ENCODE measurements at regions not wholly inside any gene's neighbourhood (a gene's known extent, or its start where the extent isn't known, plus 50 kb on each side); places are given as distances from the start of the nearest gene placed in this dataset.
"Not testable (repeated sequence)": the region's sequence is repeated elsewhere in the genome, so short reads cannot be mapped to it uniquely, and the experiment has no call there.

DNA sequence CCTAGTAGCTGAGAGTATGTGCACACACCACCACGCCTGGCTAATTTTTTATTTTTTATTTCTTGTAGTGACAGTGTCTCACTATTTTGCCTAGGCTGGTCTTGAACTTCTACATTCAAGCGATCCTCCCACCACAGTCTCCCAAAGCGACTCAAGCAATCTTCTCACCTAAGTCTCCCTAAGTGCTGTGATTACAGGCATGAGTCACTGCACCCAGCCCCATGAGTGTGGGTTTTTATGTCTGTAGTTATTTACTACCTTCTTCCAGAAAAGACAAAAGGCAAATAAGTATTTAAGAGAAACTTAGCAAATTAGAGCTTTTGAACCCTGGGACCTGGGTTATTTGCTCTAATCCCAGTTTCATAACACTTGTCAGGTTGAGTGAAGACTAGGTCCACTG, 92.3 kb upstream of the HCRTR2 start:
- TF ChIP-seq, protein P1, sequence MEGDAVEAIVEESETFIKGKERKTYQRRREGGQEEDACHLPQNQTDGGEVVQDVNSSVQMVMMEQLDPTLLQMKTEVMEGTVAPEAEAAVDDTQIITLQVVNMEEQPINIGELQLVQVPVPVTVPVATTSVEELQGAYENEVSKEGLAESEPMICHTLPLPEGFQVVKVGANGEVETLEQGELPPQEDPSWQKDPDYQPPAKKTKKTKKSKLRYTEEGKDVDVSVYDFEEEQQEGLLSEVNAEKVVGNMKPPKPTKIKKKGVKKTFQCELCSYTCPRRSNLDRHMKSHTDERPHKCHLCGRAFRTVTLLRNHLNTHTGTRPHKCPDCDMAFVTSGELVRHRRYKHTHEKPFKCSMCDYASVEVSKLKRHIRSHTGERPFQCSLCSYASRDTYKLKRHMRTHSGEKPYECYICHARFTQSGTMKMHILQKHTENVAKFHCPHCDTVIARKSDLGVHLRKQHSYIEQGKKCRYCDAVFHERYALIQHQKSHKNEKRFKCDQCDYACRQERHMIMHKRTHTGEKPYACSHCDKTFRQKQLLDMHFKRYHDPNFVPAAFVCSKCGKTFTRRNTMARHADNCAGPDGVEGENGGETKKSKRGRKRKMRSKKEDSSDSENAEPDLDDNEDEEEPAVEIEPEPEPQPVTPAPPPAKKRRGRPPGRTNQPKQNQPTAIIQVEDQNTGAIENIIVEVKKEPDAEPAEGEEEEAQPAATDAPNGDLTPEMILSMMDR (conservative IDR thresholded peaks at IDR 0.05; ENCODE audit: control insufficient read depth, insufficient read depth, low read depth, low read length) = no peak
- peak; percentile 1 for DNase-seq (ENCODE audit: low read depth)
- H3K4me3 ChIP-seq (ENCODE audit: control insufficient read depth, low read depth, low read length) = no peak overlapping the region

DNA sequence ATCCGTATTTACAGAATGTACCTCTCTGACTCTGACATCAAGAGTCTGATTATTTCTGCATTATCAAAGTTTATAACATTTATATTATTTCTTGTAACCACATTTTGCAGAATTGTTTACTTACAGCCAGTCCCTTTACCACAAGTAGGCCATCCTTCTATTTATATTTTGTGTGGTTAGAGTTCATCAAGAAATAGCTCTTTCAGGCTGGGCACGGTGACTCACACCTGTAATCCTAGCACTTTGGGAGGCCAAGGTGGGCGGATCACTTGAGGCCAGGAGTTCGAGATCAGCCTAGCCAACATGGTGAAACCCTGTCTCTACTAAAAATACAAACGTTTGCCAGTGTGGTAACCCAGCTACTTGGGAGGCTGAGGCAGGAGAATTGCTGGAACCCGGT, 86.3 kb upstream of the HCRTR2 start:
- DNase-seq (ENCODE audit: low read depth) = peak; percentile 0
- H3K4me3 ChIP-seq (ENCODE audit: control insufficient read depth, low read depth, low read length) = not testable (repeated sequence)

DNA sequence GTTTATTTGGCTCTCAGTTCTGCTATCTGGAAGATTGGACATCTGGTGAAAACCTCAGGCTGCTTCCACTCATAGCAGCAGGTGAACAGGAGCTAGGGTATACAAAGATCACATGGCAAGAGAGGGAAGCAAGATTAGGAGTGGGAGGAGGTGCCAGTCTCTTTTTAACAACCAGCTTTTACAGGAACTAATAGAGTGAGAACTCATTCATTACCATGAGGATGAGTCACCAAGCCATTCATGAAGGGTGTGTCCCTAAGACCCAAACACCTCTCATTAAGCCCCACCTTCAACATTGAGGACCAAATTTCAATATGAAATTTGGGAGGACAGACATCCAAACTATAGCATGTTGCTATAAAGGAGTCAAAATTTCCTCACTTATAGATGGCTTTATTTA, 85.4 kb upstream of the HCRTR2 start:
- no peak for DNase-seq (ENCODE audit: low read depth)
- no peak overlapping the region for H3K4me3 ChIP-seq (ENCODE audit: control insufficient read depth, low read depth, low read length)
- TF ChIP-seq, protein P1 (conservative IDR thresholded peaks at IDR 0.05; ENCODE audit: control insufficient read depth, insufficient read depth, low read depth, low read length) = no peak

DNA sequence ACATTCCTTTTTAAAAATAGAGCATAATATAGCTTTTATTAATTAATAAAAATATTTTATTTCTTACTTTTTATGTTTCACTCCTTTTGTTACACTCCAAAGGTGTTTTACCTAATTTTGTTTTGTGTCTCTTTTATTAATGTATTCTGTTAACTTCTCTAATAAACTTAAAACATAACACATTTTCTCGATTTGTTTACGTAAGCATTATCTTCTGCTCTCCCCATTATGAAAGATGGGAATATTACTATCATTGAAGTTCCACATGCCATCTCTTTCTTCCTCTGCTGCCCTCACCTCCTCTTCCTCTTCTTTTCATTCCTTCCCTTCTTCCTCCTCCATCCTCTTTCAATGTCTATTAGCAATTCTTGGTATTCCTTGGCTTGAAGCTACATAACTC, 85.0 kb upstream of the HCRTR2 start:
- TF ChIP-seq, protein P1 (conservative IDR thresholded peaks at IDR 0.05; ENCODE audit: control insufficient read depth, insufficient read depth, low read depth, low read length) = no peak

DNA sequence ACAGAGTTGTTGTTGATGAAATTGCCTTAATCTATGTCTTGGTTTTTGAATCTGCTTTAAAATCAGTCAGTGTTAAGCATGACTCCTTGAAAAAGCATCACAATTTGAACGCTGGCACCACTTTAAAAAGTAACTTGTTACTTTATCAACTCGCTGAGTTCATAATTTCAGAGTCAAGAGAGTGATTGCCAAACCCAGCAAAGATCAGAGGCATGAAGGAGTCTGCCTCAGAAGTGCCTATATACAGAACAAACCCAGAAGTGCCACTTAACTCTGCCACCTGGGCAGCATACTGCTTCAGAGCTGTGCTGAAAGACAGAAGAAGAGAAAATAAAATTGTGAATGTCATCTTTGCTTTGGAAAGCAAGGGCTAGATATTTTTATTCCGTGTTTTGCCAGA, 73.6 kb upstream of the HCRTR2 start:
- TF ChIP-seq, protein P1 (conservative IDR thresholded peaks at IDR 0.05; ENCODE audit: control insufficient read depth, insufficient read depth, low read depth, low read length) = no peak
- no peak overlapping the region for H3K4me3 ChIP-seq (ENCODE audit: control insufficient read depth, low read depth, low read length)
- DNase-seq (ENCODE audit: low read depth) = no peak

More for the DNA sequence above, 85.0 kb upstream of the HCRTR2 start:
- H3K4me3 ChIP-seq (ENCODE audit: control insufficient read depth, low read depth, low read length) = no peak overlapping the region
- DNase-seq (ENCODE audit: low read depth) = no peak

DNA sequence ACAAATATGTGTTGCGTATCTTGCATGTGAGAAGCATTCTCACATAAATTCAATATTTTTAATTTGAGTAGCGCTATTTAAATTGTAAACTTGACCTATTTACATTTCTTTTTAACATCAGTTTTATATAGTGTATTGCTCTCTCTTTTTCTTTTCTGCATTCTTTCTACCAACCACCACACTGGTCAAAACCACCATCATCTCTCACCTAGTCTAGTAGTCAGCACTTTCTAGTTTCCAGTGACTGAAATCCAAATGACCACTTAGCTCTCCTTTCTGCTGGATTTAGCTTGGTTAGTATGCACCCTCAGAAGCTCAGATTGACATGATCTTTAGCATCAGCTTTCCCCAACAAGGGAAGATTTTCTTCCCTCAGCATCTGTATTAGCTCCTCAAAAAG, 73.2 kb upstream of the HCRTR2 start:
- TF ChIP-seq, protein P1 (conservative IDR thresholded peaks at IDR 0.05; ENCODE audit: control insufficient read depth, insufficient read depth, low read depth, low read length) = no peak
- no peak overlapping the region for H3K4me3 ChIP-seq (ENCODE audit: control insufficient read depth, low read depth, low read length)
- no peak for DNase-seq (ENCODE audit: low read depth)

DNA sequence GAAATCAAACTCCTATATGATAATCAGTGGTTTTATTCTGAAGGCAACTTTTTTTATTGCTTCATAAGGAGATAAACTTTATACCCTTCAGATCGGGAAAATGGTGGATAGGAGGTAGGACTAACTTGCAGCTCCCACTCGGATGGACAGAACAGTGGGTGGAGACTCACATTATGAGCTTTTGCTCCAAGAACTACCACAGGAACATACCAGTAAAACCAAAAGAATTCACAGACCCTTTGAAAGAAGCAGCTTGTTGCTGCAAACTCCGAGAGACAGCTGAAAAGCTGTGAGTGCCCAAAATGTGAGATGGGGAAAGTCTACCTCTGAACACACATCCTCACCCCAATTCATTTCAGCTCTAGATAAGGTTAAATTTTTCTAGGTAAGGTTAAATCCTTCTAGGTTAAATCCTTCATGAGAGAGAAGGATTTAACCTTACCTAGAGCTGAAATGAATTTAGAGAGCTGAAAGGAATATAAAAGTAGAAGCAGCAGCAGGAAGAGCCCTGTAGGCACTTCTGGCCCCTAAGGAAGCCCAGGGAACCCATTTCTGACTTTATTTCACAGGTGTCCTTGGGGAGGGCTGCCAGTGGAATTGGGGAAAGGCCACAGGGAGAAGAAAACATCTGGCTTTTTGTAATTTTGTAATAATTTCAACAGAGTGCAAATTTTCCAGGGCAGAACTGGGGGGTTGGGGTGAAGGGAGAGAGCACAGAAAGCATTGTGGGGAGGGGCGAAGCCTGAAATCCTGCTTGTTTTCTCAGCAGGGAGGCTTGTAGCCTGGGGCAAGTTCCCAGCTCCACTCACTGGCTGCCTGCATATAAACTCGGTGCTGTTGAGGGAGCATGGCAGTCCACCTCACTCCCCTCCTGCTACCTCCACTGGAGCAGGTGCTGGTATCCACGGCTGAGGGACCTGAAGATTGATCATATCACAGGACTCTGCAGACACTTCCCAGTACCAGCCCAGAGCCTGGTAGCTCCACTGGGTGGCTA, 65.9 kb upstream of the HCRTR2 start:
- TF ChIP-seq, protein P1 (conservative IDR thresholded peaks at IDR 0.05; ENCODE audit: control insufficient read depth, insufficient read depth, low read depth, low read length) = no peak
- DNase-seq (ENCODE audit: low read depth) = no peak
- H3K4me3 ChIP-seq (ENCODE audit: control insufficient read depth, low read depth, low read length) = no peak overlapping the region

Measured in fibroblast of mammary gland (primary cell).